Breast epithelium (tissue), 3 donors: ENCODE measurements at regions not wholly inside any gene's neighbourhood (a gene's known extent, or its start where the extent isn't known, plus 50 kb on each side); places are given as distances from the start of the nearest gene placed in this dataset.

ENCODE experiments used
- POLR2A ChIP-seq: fragments of 450-650 bp; IDR thresholded peaks from one replicate; pipeline ENCODE4 v1.6.1; 2016; ENCODE audit warnings: antibody characterized with exemption, mild to moderate bottlenecking, moderate library complexity
- TF ChIP-seq, protein P1 (sequence below), 3 donors: fragments of 450-650 bp; IDR thresholded peaks; one replicate each; pipeline ENCODE4 v1.5.1; 2016 to 2017; ENCODE audit warnings: antibody characterized with exemption in 3 of 3, mild to moderate bottlenecking in 3 of 3, moderate library complexity in 3 of 3

DNA sequence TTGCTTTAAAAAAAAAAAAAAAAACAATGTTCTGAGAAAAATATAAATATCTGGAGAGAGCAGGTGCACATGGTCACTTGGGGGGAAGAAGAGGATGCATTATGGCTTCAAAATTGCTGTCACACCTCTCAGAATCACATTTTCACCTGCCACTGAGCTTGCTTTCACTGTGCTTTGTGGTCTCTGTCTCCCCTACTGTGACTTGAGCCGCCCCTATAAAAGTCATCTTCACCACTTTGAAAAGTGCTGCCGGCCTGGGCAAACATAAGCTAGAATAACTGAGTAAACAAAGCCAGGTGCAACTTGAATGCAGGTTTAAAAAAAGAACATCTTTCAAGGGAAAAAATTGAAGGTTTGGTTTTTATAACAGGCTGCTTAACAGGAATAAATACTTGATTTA, 368.1 kb upstream of the GRIA1 start:
- TF ChIP-seq, protein P1, sequence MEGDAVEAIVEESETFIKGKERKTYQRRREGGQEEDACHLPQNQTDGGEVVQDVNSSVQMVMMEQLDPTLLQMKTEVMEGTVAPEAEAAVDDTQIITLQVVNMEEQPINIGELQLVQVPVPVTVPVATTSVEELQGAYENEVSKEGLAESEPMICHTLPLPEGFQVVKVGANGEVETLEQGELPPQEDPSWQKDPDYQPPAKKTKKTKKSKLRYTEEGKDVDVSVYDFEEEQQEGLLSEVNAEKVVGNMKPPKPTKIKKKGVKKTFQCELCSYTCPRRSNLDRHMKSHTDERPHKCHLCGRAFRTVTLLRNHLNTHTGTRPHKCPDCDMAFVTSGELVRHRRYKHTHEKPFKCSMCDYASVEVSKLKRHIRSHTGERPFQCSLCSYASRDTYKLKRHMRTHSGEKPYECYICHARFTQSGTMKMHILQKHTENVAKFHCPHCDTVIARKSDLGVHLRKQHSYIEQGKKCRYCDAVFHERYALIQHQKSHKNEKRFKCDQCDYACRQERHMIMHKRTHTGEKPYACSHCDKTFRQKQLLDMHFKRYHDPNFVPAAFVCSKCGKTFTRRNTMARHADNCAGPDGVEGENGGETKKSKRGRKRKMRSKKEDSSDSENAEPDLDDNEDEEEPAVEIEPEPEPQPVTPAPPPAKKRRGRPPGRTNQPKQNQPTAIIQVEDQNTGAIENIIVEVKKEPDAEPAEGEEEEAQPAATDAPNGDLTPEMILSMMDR (IDR thresholded peaks at IDR 0.05), result no peak
- TF ChIP-seq POLR2A, result no peak
